Stimulated activated CD8-positive, alpha-beta memory T cell treated with anti-CD3 and anti-CD28 coated beads, Interleukin-12 subunit alpha, Interleukin-12 subunit beta, amount 100 ng/mL, for 1 hour (primary cell): ENCODE measurements at regions not wholly inside any gene's neighbourhood (a gene's known extent, or its start where the extent isn't known, plus 50 kb on each side); places are given as distances from the start of the nearest gene placed in this dataset.

ENCODE experiments used
- DNase-seq: peaks from one replicate; pipeline ENCODE4 v3.0.0-alpha.2; 2020; ENCODE audit warnings: low read depth

DNA sequence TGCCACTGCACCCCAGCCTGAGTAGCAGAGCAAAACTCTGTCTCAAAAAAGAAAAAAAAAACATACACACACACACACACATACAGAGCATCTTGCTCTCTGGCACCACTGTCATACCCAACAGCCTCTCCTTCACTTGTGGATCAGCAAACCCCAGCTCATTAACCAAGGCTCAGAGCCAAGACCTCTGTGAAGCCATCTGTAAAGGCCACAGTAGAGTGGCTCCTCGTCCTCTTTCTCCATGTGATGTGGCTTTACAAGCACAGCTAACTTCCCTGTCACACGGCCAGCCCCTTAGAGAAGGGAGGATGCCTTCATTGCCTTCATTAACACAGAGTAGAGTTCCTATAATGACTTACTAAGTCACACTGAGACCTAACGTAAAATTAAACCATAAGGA, 62.7 kb upstream of the LSM14A start:
- no peak for DNase-seq

DNA sequence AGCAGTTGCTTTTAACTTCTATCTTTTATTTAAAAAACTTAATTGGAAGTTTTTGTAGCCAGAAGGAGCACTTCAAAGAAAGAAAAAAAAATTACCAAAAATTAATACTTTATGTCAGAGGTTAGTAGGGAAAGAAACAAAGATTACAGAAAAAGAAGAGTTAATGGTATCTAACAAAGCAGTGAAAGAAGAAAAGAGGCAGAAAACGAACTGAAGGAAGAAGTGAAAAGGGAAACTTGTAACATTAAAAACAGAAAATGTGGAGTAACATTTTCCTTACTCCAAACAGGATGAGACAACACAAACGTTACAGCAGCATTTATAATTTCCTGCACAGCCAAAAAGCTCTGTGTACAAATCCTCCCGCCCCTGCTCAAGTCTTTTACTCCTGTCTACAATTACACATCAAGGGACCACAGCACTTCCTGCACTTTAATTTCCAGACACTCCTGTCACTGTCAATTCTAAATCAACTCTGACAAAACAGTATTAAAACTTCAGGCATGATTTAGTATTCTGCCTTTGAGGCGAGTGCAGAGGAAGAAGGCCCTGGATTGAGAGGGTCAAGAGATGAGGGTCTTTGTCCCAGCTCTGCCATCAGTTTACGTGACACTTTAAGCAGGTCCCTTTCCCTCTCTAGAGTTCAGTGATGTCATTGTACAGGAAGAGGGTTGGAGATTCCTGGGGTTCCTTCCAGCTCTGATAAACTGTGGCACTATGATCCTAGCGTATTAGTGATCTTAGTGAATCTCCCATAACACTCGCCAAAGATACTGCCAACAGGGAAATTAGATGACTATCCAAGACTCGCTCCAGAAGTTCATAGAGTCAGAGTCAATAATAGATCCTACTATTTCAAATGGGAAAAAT, 53.2 kb upstream of the LSM14A start:
- no peak for DNase-seq

DNA sequence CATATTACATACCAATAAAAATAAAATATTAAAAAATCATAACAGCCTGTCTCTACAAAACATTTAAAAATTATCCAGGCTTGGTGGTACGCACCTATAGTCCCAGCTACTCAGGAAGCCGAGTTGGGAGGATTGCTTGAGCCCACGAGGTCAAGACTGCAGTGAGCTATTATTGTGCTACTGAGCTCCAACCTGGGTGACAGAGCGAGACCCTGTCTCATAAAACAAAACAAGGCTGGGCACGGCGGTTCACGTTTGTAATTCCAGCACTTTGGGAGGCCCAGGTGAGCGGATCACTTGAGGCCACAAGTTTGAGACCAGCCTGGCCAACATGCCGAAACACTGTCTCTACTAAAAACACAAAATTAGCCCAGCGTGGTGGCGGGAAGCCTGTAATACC, 52.2 kb upstream of the LSM14A start:
- no peak for DNase-seq

DNA sequence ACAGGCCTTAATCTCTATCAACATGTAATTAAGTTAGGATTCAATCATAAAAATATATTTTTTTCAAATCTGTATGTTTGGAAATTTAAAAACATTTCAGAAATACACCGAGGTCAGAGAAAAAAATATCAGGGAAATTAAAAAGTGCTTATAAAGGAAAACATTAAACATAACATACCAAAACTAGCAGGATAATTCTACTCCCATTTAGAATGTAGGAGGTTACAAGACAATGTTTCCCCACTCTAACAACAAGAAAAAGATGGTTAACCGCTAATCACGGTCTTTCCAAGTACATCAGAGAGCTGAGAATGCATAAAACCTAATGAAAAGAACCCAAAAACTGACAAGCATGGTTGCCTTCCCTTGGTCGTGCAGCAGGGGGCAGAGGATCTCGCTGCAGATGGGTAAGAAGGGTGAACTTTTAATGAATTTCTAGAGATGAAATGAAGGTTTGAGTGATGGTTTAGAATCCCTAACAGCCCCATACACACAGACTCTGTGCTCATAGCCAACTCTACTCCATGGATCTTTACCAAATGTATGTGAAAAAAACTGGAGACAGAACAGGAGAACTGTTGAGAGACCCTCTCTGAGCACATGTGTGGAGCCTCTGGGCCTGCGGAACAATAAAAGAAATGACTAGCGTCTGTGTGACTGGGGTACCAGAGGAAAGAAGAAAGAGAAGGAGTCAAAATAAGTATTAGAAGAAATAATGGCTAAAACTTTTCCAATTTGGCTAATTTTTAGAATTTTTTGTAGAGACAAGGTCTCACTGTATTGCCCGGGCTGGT, 51.3 kb upstream of the LSM14A start:
- DNase-seq = peak; percentile 17
